ENCODE measurements at regions not wholly inside any gene's neighbourhood (a gene's known extent, or its start where the extent isn't known, plus 50 kb on each side); places are given as distances from the start of the nearest gene placed in this dataset.

DNA sequence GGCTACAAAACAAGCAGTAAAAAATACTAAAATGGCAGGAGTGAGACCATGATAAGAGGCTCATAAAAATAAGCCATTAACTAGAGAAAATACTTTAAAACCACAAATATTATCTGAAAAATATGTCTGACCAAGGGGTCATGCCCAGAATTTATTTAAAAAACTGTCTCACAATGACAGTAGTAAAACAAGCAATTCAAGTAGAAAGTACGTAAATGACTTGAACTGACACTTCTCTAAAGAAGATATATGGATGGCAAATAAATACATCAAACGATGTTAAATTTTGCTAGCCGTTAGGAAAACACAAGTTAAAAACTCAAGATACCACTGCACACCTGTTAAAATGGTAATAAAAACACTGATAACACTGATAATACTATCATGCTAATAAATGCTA is 353.9 kb upstream of the GRAMD2B start:
- TF ChIP-seq GATA2 (IDR thresholded peaks at IDR 0.05; ENCODE audit: low read depth, low read length) (no peak), GATA3 (IDR thresholded peaks at IDR 0.05; ENCODE audit: low read depth, low read length) (no peak)

DNA sequence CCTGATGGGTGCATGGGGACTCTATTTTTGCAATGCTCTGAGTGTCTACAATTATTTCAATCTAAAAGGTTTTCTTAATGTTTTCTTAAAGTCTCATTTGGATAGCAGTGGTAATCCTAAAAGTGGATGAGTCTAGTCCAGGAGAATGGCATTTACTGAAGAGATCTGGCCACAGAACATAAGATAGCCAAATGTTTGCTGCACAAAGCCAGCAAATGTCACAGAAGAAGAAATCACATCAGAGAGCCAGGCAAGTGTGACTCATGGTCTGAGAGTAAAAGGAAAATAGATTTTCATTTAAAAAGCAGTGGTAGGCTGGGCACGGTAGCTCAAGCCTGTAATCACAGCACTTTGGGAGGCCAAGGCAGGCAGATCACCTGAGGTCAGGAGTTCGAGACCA is 352.7 kb upstream of the GRAMD2B start:
- TF ChIP-seq GATA2 (IDR thresholded peaks at IDR 0.05; ENCODE audit: low read depth, low read length) (no peak), GATA3 (IDR thresholded peaks at IDR 0.05; ENCODE audit: low read depth, low read length) (no peak)

DNA sequence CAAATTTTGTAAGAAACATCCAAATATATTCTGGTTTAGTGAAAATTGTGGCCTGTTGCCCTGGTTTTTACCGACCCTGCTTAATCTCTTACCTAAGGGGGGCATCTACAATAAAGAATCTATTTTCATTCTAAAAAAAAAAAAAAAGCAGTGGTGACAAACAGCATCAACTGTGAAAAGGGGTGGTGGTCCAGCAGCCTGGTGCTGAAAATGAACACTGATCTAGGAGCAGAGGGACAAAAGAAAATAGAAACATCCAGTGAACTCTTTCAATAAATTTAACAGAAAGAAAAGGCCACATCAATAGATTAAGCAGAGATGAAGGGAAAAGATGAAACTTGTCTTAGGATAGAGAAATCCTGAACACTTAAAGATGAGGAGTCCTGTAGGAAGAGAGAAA is 348.7 kb upstream of the GRAMD2B start:
- TF ChIP-seq GATA2 (IDR thresholded peaks at IDR 0.05; ENCODE audit: low read depth, low read length) (no peak), GATA3 (IDR thresholded peaks at IDR 0.05; ENCODE audit: low read depth, low read length) (no peak)

DNA sequence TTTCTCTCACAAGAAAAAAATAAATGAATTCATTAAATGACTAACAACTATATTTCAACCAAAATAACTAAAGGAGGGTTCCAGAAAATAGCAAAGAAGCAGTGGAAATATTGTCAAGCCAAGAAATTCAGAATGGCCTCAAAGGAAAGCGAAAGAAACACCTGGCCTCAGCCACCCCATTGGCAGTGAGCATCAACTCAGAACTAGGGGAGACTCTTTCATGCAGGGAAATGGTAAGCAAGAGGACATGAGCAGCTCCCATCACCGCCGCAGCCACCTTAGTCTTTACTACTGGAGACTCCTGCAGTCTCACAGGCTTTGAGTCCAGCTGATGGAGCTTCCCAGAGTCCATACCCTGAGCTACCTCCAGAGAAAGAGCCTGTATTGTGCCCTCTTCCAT is 343.9 kb upstream of the GRAMD2B start:
- TF ChIP-seq GATA2 (IDR thresholded peaks at IDR 0.05; ENCODE audit: low read depth, low read length) (no peak), GATA3 (IDR thresholded peaks at IDR 0.05; ENCODE audit: low read depth, low read length) (no peak)

DNA sequence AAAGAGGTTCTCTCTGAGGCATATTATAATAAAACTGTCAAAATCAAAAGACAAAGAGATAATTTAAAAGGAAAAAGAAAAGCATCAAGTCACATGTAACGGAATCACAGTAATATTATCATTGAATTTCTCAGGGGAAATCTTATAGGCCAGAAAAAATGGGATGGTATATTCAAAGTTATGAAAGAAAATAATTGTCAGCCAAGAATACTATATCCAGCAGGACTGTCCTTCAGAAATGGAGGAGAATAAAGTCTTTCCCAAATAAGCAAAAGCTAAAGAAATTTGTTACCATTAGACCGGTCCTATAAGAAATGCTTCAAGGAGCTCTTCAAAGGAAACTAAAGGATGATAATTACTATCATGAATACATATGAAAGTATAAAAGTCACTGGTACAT is 342.0 kb upstream of the GRAMD2B start:
- TF ChIP-seq GATA3 (IDR thresholded peaks at IDR 0.05; ENCODE audit: low read depth, low read length) (no peak), GATA2 (IDR thresholded peaks at IDR 0.05; ENCODE audit: low read depth, low read length) (no peak)

DNA sequence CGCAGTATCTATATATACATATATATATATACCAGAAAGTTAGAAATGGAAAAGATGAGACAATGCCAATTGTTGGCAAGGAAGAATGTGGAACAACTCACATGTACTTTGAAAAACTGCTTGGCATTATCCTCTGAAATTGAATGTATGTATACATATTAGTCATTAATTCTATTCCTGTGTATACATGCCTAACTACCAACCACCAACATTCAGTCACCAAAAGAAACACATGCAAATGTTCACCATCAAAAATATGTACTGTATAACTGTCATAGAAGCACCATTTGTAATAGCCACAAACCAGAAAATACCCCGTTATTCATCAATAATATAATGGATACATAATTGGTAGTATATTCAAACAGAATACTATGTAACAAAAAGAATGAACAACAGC is 330.2 kb upstream of the GRAMD2B start:
- TF ChIP-seq GATA3 (IDR thresholded peaks at IDR 0.05; ENCODE audit: low read depth, low read length), result no peak
- no peak for TF ChIP-seq GATA2 (IDR thresholded peaks at IDR 0.05; ENCODE audit: low read depth, low read length)

DNA sequence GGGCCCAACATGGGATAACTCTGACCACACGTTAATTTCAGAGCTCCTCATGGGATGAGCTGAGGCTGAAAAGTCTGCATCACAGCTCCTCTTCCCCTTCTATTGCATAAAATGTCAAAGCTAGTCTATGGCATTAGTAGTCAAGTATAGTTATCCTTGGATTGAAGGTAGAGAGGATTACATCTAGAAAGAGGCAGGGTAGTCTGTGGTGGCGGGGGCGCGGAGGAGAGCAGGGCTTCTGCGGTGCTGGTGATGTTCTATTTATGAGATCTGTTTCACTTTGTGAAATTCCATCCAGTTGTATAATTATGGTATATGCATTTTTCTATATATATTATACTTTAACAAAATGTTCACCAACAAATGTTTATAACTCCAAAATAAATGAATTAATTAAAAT is 329.5 kb upstream of the GRAMD2B start:
- TF ChIP-seq GATA3 (IDR thresholded peaks at IDR 0.05; ENCODE audit: low read depth, low read length), result no peak
- no peak for TF ChIP-seq GATA2 (IDR thresholded peaks at IDR 0.05; ENCODE audit: low read depth, low read length)

DNA sequence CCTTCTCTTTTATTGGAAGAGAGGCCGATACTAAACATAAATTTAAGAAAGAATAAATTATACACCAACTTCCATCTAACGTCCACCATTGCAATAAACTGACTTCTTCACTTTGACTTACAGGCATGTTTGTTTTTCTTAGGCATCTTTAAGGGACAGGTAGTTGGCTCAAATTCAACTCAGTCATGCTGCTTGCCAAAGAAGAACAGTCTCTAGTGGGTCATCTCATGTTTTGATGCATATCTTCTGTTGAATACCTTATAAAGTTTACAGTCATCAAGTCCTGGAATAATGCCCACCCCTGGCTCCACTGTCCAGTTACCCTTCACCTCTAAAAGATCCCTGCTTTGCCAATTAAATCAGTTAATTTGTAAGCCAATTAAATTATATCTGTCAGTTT is 328.2 kb upstream of the GRAMD2B start:
- TF ChIP-seq GATA2 (IDR thresholded peaks at IDR 0.05; ENCODE audit: low read depth, low read length), result no peak
- no peak for TF ChIP-seq GATA3 (IDR thresholded peaks at IDR 0.05; ENCODE audit: low read depth, low read length)

DNA sequence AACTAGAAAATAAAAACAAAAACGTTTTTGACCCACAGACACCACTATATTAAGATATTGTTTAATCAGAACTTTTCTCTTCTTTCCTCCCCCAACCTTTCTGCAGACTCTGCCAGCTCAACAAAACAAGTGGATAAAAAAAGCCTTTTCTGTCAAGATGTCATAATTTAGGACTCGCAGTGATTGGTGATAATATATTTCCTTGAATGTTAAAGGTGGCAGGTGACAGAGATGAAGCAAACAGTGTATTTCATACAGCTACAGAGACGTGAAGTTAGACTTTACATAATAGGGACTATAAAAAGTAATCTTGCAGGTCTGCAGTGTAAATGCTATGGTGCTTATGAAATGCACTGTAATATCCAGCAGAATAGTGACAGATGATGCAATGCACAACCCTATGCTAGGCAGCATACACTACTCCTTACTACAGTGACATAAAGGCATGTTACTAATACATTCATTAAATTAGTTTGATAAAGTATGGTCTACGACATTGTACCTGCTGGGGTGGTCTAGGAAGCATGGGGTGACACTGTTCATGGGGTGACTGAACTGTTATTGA is 326.7 kb upstream of the GRAMD2B start:
- no peak for TF ChIP-seq GATA3 (IDR thresholded peaks at IDR 0.05; ENCODE audit: low read depth, low read length)
- no peak for TF ChIP-seq GATA2 (IDR thresholded peaks at IDR 0.05; ENCODE audit: low read depth, low read length)

DNA sequence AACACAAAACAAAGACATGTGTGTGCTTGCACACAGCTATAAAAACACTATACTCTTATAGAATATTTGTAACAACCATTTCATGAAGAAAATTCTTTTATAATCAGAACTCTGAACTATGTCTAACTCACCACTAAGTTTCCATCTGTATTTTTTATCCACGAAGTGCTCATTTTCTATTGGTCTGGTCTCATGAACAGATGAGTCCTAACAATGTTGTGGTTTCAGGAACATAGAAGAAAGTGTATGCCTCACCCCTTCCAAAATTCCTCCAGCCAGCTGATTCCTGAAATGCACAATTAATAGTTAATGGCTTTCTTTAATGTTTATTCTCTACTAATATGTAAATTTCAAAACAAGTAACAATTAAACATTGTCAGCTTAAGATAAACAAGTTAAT is 325.3 kb upstream of the GRAMD2B start:
- TF ChIP-seq GATA3 (IDR thresholded peaks at IDR 0.05; ENCODE audit: low read depth, low read length), result no peak
- no peak for TF ChIP-seq GATA2 (IDR thresholded peaks at IDR 0.05; ENCODE audit: low read depth, low read length)

DNA sequence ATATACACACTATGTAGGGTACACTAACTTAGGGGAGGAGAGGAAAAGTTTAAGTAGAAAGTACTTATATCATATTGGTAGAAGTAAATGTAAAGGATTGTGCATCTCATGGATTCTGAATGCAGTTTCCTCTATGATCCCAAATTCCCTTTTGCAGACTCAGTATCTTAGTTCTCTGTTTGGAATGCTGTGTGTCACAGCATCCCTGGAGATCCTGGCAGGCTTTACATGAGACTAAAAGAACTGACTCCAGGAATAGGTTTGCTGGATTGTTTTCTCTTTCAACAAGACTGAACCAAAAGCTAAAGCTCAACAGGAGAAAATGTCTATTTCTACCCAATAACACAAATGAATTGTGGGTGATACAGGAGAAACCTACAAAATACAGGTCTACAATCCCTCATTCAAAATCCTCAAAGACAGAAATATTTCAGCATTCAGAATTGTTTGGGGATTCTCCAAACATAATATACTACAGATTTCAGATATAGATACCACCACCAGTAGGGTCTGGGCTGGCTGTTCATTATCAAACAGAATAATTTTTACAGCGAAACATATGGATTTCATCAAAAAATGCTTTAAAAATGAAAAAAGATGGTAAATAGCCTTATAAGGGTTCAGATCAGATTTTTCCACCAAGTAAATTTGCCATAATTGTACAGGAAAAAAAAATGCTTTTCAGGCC is 324.7 kb upstream of the GRAMD2B start:
- TF ChIP-seq GATA3 (IDR thresholded peaks at IDR 0.05; ENCODE audit: low read depth, low read length) (peak; percentile 85), GATA2 (IDR thresholded peaks at IDR 0.05; ENCODE audit: low read depth, low read length) (no peak; the same call in 1 of the 2 replicates)

DNA sequence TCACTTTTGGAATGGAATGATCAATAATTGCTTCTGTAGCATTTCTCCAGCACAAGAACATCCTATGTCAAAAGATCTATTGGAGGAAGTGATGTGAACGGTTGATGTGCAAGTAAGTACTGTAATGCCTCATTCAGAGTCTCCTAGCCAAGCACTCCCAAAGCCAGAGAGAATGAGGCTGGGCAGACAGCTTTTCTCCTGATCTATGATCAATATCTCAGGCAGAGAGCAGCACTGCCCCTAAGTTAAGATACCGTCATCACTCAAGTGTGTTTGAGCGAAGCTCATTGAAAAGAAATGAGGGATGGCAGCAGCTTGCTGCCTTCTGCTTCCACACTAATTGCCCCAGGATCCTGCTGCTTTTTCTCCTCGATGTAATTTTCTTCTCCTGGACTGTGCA is 324.1 kb upstream of the GRAMD2B start:
- TF ChIP-seq GATA3 (IDR thresholded peaks at IDR 0.05; ENCODE audit: low read depth, low read length) (no peak), GATA2 (IDR thresholded peaks at IDR 0.05; ENCODE audit: low read depth, low read length) (peak; percentile 72)

DNA sequence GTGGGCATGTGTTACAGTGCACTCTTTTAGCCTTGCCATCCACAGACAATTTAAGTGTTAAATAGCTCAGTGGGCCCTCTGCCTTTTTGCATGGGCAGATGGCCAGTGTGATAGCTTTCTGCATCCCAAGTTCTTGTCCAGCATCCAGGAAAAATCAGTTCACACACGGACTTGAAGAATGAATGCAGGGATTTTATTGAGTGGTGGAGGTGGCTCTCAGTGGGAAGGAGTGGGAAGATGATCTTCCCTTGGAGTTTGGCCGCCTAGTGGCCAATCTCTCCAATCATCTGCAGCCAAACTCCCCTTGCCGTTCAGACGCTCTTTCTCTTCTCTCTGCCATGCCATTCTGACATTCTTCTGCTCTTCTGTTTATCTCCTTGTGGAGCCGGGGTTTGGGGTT is 322.4 kb upstream of the GRAMD2B start:
- peak; percentile 89 for TF ChIP-seq GATA2 (IDR thresholded peaks at IDR 0.05; ENCODE audit: low read depth, low read length)
- TF ChIP-seq GATA3 (IDR thresholded peaks at IDR 0.05; ENCODE audit: low read depth, low read length), result no peak

DNA sequence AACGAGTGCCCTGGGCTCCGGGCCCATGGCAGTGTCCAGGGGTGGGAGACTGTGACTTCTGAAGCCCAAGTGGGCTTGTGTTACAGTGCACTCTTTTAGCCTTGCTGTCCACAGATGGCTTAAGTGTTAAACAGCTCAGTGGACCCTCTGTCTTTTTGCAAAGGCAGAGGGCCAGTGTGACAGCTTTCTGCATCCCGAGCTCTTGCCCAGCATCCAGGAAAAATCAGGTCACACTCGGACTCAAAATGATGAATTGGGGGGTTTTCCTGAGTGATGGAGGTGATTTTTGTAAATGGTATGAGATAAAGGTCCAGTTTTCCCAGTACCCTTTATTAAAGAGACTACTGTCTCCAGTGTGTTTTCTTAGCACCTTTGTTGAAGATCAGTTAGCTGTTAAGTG is 321.3 kb upstream of the GRAMD2B start:
- TF ChIP-seq GATA2 (IDR thresholded peaks at IDR 0.05; ENCODE audit: low read depth, low read length) (no peak), GATA3 (IDR thresholded peaks at IDR 0.05; ENCODE audit: low read depth, low read length) (no peak)

DNA sequence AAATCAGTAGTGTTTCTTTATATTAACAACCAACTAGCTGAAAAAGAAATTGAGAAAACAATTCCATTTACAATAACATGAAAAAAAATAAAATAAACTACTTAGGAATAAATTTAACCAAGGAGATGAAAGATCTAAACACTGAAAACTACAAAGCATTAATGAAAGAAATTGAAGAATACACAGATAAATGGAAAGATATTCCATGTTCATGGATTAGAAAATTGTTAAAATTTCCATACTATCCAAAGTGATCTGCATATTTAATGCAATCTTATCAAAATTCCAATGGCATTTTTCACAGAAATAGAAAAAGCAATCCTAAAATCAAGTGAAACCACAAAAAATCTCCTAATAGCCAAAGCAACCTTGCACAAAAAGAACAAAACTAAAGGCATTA is 320.2 kb upstream of the GRAMD2B start:
- no peak for TF ChIP-seq GATA2 (IDR thresholded peaks at IDR 0.05; ENCODE audit: low read depth, low read length)
- no peak for TF ChIP-seq GATA3 (IDR thresholded peaks at IDR 0.05; ENCODE audit: low read depth, low read length)

Measured in SH-SY5Y (cell line).